Stomach (tissue), 4 donors: ENCODE measurements at regions not wholly inside any gene's neighbourhood (a gene's known extent, or its start where the extent isn't known, plus 50 kb on each side); places are given as distances from the start of the nearest gene placed in this dataset.

Experiments
- POLR2AphosphoS5 ChIP-seq, 3 donors: sonication (generic); formaldehyde crosslinking; IDR thresholded peaks; one replicate each; pipeline ENCODE4 v1.6.1; 2016; ENCODE audit warnings: antibody characterized with exemption in 3 of 3
- TF ChIP-seq, protein P1 (sequence below), 7 experiments: fragments of 450-650 bp in 4 of 7; fragments of 200-600 bp in 3 of 7; sonication (generic) in 3 of 7; IDR thresholded peaks; one replicate each; pipeline ENCODE4 v1.5.1; 2016 to 2019; ENCODE audit warnings: antibody characterized with exemption in 7 of 7, control low read depth in 2 of 7, mild to moderate bottlenecking in 1 of 7

DNA sequence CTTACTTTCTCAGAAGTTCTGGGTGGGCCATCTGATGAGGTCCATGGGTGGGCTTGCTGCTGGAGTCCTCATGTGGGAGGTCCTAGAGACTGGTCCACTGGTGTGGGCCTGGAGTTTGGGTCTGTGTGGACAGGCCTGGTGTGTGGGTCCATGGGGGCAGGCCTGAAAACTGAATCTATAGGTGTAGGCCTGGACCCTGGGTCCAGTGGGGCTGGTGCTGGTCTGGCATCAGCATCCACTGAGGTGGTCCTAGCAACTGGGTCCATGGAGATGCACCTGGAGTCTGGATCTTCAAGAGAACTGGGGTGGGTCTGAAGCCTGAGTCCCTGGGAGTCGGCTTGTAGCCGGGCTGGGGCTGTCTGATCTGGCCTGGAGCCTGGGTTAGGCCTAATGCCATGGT is 253.8 kb upstream of the CCL2 start:
- TF ChIP-seq, protein P1, sequence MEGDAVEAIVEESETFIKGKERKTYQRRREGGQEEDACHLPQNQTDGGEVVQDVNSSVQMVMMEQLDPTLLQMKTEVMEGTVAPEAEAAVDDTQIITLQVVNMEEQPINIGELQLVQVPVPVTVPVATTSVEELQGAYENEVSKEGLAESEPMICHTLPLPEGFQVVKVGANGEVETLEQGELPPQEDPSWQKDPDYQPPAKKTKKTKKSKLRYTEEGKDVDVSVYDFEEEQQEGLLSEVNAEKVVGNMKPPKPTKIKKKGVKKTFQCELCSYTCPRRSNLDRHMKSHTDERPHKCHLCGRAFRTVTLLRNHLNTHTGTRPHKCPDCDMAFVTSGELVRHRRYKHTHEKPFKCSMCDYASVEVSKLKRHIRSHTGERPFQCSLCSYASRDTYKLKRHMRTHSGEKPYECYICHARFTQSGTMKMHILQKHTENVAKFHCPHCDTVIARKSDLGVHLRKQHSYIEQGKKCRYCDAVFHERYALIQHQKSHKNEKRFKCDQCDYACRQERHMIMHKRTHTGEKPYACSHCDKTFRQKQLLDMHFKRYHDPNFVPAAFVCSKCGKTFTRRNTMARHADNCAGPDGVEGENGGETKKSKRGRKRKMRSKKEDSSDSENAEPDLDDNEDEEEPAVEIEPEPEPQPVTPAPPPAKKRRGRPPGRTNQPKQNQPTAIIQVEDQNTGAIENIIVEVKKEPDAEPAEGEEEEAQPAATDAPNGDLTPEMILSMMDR (IDR thresholded peaks at IDR 0.05): no peak
- no peak for TF ChIP-seq POLR2AphosphoS5 (IDR thresholded peaks at IDR 0.05)
